Liver (tissue), 3 donors: ENCODE measurements at regions not wholly inside any gene's neighbourhood (a gene's known extent, or its start where the extent isn't known, plus 50 kb on each side); places are given as distances from the start of the nearest gene placed in this dataset.

ENCODE experiments used
- GABPA ChIP-seq, 2 donors: IDR thresholded peaks in 1 of 2; conservative IDR thresholded peaks in 1 of 2; 2 replicates each; pipeline ENCODE4 v1.6.1; 2016; ENCODE audit warnings: antibody characterized with exemption in 2 of 2, mild to moderate bottlenecking in 1 of 2, moderate library complexity in 1 of 2
- TAF1 ChIP-seq: conservative IDR thresholded peaks from 2 replicates; pipeline ENCODE4 v1.6.1; 2016; ENCODE audit warnings: antibody characterized with exemption, mild to moderate bottlenecking
- YY1 ChIP-seq: IDR thresholded peaks from 2 replicates; pipeline ENCODE4 v1.6.1; 2016; ENCODE audit warnings: antibody characterized with exemption, mild to moderate bottlenecking
- TF ChIP-seq, protein P1 (sequence below): fragments of 150-350 bp; IDR thresholded peaks from 2 replicates; pipeline ENCODE4 v1.5.1; 2017; ENCODE audit warnings: improper control_type of control experiment, low read depth, low read length; ENCODE audit not compliant: missing input control
- TF ChIP-seq, protein P2 (sequence below): IDR thresholded peaks from 2 replicates; pipeline ENCODE4 v1.6.1; 2016; ENCODE audit warnings: antibody characterized with exemption
- donor health status: healthy.
- donor health status: healthy.

DNA sequence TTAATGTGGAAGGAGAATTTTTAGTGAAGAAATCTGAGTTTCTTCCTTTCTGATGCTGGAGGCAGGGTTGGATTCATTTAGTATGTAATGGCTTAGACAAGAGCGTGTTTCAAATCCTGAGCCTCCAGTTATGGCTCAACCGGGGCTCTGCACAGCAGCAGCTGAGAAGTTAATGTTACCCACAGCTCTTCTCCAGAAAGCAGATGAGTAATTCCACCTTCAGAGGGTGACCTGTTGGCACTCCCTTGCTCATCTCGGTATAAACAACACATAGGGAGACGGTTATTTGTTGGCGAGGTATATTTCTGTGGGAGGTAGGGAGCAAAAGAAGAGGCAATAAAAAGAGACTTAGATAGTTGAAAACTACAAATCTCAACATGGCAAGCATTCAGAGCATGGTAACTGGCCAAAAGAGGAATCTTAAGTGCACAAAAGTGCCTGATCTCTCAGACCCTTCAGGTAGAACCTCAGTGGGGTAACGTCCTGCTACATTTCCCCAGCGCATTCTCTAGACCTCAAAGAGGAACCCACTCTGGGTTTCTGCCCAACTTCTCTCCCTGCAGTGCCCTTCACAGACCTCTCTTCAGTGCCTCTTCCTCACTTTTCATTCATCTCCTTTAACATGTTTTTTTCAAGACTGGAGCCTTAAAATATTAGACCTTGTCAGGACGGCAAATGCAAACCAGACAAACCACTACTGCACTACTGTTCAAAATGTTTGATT lies 417.5 kb upstream of the ADAMTSL1 start:
- TF ChIP-seq, protein P1, sequence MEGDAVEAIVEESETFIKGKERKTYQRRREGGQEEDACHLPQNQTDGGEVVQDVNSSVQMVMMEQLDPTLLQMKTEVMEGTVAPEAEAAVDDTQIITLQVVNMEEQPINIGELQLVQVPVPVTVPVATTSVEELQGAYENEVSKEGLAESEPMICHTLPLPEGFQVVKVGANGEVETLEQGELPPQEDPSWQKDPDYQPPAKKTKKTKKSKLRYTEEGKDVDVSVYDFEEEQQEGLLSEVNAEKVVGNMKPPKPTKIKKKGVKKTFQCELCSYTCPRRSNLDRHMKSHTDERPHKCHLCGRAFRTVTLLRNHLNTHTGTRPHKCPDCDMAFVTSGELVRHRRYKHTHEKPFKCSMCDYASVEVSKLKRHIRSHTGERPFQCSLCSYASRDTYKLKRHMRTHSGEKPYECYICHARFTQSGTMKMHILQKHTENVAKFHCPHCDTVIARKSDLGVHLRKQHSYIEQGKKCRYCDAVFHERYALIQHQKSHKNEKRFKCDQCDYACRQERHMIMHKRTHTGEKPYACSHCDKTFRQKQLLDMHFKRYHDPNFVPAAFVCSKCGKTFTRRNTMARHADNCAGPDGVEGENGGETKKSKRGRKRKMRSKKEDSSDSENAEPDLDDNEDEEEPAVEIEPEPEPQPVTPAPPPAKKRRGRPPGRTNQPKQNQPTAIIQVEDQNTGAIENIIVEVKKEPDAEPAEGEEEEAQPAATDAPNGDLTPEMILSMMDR: no peak
- TF ChIP-seq TAF1 (no peak), YY1 (no peak), GABPA (IDR thresholded peaks at IDR 0.05 in 1 of 2, conservative IDR thresholded peaks at IDR 0.05 in 1 of 2) (no peak)
- TF ChIP-seq, protein P2, sequence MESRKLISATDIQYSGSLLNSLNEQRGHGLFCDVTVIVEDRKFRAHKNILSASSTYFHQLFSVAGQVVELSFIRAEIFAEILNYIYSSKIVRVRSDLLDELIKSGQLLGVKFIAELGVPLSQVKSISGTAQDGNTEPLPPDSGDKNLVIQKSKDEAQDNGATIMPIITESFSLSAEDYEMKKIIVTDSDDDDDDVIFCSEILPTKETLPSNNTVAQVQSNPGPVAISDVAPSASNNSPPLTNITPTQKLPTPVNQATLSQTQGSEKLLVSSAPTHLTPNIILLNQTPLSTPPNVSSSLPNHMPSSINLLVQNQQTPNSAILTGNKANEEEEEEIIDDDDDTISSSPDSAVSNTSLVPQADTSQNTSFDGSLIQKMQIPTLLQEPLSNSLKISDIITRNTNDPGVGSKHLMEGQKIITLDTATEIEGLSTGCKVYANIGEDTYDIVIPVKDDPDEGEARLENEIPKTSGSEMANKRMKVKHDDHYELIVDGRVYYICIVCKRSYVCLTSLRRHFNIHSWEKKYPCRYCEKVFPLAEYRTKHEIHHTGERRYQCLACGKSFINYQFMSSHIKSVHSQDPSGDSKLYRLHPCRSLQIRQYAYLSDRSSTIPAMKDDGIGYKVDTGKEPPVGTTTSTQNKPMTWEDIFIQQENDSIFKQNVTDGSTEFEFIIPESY: no peak
